Loucy (cell line): ENCODE measurements at regions not wholly inside any gene's neighbourhood (a gene's known extent, or its start where the extent isn't known, plus 50 kb on each side); places are given as distances from the start of the nearest gene placed in this dataset.

ENCODE experiments used
- CTCF ChIP-seq: fragments of 200-600 bp; sonication (generic); conservative IDR thresholded peaks from 2 replicates; pipeline ENCODE4 v1.5.1; 2014; ENCODE audit warnings: mild to moderate bottlenecking, antibody characterized with exemption, low read length
- EZH2phosphoT487 ChIP-seq: fragments of 200-600 bp; IDR thresholded peaks from 2 replicates; pipeline ENCODE4 v1.6.1; 2018; ENCODE audit warnings: antibody characterized with exemption, mild to moderate bottlenecking, moderate library complexity, borderline replicate concordance

- TF ChIP-seq CTCF, result no peak
- no peak for TF ChIP-seq EZH2phosphoT487
Observed at GRCh38 chr5:81802625-81803024, 51.7 kb upstream of the SSBP2 start.
